ENCODE measurements at regions not wholly inside any gene's neighbourhood (a gene's known extent, or its start where the extent isn't known, plus 50 kb on each side); places are given as distances from the start of the nearest gene placed in this dataset.
"Not testable (repeated sequence)": the region's sequence is repeated elsewhere in the genome, so short reads cannot be mapped to it uniquely, and the experiment has no call there.

DNA sequence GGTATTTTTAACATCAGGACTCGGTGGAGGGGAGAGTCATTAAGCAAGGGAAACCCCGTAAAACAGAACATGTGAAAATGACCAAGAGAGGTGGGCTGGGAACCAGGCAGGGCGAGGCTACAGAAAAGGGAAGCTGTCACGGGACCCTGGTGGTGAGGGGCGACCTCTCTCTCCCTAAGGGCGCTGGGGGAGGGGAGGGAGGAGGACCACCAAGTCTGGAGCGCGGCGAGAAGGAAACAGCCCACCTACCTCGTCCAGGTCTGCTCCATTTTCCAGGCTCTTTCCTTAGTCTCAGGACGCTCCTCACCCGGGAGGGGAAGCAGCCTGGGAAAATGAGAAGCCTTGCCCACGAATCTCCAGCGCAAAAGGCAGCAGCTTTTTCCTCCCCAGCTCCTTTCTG, 181.9 kb upstream of the NBPF9 start:
- ATAC-seq = peak; percentile 43

DNA sequence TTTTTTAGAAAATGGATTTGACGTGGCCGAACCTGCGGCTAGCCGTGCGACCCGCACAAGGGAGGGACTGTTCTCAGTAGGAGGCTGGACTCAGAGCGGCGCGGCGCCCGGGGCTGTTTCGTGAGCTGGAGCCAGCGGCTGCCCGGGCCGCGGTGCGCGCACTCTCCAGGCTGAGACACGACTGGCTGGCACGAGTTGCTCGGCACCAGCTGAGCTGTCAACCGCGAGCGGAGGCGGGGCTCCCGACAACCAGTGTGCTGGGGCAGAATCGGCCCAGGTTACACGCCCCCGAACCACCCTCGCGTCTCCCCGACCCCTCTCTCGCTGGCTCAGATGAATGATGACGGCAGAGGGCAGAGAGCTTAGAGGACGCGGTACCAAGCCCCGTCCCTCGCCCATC, 182.3 kb upstream of the NBPF9 start:
- not testable (repeated sequence) for H3K4me1 Mint-ChIP-seq, H3K27me3 Mint-ChIP-seq, H3K27ac Mint-ChIP-seq, H3K9me3 Mint-ChIP-seq
- peak; percentile 4 to 38 for DNase-seq
- peak; percentile 92 for ATAC-seq
- H3K4me3 Mint-ChIP-seq = peak overlapping the region; percentile 76 to 79

More for the DNA sequence above, 181.9 kb upstream of the NBPF9 start:
- H3K27ac Mint-ChIP-seq, DNase-seq, H3K9me3 Mint-ChIP-seq, H3K4me1 Mint-ChIP-seq, H3K27me3 Mint-ChIP-seq, H3K4me3 Mint-ChIP-seq: not testable (repeated sequence)

DNA sequence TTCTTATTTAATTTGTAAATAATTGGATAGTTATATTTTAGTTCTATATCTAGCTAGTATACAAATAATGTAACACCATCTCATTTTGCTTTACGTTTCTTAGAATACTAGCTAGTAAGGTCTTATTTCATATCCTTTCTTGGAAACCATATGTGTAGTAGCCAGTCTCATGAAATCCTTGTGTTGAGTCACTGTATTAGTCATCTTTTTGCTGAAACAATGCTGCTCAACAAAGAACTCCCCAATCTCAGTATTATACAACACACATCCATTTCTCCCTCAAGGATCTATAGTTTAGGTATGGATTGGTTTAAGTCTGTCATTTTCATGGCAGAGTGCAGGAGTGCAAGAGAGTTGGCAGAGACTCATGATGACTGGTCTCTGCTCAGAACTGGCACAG, 185.2 kb upstream of the NBPF9 start:
- H3K4me1 Mint-ChIP-seq, H3K4me3 Mint-ChIP-seq: not testable (repeated sequence)
- peak; percentile 71 for ATAC-seq

DNA sequence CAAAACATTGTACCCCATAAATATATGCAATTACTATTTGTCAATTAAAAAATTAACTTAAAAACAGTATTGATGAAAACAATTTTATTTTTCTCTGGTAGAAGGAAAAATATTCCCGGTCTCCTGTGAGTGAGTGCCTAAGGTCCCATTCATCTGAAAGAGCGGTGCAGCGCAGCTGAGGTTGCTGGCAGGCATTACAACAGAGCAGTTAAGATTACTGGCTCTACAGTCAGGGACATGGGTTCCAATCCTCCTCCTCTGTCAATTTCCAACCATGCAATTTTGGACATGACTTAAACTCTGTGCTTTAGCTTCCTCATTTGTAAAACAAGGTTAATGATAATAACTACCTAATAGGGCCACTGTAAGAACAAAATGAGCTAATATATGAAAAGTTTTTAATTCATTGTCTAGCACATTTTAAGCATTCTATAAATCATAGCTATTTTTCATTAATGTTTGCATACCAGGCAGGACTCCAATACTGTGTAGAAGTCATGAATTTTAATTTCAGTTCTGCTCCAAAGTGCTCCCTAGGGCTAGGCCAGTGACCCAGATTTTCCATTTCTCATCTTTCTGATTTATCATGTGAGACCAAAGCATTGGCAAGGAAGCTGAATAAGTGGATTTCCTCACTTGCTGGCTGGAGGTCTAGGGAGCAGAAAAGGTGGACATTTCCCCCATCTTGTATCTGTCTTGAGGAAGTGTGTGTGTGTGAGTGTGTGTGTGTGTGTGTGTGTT, 174.2 kb upstream of the NBPF19 start:
- H3K4me3 Mint-ChIP-seq, H3K4me1 Mint-ChIP-seq, DNase-seq, ATAC-seq, H3K9me3 Mint-ChIP-seq, H3K27me3 Mint-ChIP-seq, H3K27ac Mint-ChIP-seq: not testable (repeated sequence)

More for the DNA sequence above, 185.2 kb upstream of the NBPF9 start:
- not testable (repeated sequence) for H3K27ac Mint-ChIP-seq, DNase-seq, H3K9me3 Mint-ChIP-seq, H3K27me3 Mint-ChIP-seq

DNA sequence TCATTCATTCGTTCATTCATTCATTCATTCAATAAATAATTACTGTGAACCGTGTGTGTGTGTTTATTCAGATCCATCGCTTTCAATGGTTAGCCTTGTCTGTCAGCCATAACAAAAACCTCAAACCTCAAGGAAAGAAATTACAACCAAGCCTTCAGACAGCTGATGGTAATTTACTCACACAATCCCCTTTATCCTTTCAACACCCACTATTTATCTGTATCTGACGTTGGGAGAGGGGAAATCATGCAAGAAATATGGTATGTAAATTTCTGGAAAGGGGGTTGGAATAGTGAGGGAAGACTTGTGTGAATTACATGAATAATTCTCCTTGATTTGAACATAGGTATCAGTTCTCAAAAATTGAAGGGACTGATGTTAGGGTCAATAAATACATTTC, 173.6 kb upstream of the NBPF19 start:
- DNase-seq, H3K4me3 Mint-ChIP-seq, ATAC-seq, H3K27ac Mint-ChIP-seq, H3K4me1 Mint-ChIP-seq, H3K27me3 Mint-ChIP-seq, H3K9me3 Mint-ChIP-seq: not testable (repeated sequence)

DNA sequence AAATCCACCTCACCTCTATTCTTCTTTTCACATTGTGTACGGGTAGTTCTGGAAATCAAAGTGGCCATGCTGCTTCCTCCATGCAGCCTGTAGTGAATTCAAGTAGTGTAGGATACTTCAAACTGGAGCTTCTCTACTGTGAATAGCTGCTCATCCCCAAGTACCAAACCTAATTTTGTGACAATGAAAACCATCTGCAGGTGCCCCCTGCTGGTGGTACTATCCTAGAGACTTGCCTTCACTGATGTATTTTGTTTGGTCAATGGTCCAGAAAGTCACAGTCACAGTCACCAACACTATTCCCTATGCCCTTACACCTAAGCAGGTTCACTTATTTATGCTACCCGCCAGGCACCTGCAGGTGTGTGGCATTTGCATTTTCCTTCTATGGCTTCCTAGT, 170.0 kb upstream of the NBPF19 start:
- H3K27ac Mint-ChIP-seq, H3K4me1 Mint-ChIP-seq, H3K27me3 Mint-ChIP-seq, H3K9me3 Mint-ChIP-seq, H3K4me3 Mint-ChIP-seq, DNase-seq: not testable (repeated sequence)
- ATAC-seq = peak; percentile 78

DNA sequence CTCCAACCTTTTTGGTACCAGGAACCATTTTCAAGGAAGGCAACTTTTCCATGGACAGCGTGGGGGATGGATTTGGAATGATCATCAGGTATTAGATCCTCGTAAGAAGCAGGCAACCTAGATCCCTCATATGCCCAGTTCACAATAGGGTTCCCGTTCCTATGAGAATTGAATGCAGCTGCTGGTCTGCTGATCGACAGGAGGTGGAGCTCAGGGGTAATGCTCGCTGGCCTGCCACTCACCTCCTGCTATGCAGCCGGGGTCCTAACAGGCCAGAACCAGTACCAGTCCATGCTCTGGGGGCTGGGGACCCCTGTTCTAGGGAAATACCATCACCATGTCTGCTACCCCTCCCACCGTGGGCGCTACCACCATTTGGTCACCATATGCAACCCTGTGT, 167.2 kb upstream of the NBPF19 start:
- H3K9me3 Mint-ChIP-seq, H3K27ac Mint-ChIP-seq, ATAC-seq, H3K4me3 Mint-ChIP-seq, H3K4me1 Mint-ChIP-seq, H3K27me3 Mint-ChIP-seq, DNase-seq: not testable (repeated sequence)

DNA sequence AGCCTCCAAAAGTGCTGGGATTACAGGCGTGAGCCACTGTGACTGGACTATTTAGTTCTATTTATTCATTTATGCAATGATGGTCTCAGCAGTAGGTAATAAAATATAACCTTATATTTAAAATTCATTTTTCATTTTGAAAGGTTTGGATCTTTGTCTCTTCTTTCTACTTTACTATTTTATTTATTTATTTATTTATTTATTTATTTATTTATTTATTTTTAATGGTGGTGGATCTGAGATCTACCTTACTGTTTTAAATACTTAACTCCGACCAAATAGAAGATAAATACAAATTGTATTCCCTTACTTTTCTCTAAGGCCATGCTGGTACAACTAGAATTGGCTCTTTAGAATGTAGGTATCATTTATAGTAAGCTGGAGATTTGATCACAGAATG, 159.9 kb upstream of the NBPF19 start:
- DNase-seq, H3K9me3 Mint-ChIP-seq, ATAC-seq, H3K4me1 Mint-ChIP-seq, H3K27ac Mint-ChIP-seq, H3K27me3 Mint-ChIP-seq, H3K4me3 Mint-ChIP-seq: not testable (repeated sequence)

DNA sequence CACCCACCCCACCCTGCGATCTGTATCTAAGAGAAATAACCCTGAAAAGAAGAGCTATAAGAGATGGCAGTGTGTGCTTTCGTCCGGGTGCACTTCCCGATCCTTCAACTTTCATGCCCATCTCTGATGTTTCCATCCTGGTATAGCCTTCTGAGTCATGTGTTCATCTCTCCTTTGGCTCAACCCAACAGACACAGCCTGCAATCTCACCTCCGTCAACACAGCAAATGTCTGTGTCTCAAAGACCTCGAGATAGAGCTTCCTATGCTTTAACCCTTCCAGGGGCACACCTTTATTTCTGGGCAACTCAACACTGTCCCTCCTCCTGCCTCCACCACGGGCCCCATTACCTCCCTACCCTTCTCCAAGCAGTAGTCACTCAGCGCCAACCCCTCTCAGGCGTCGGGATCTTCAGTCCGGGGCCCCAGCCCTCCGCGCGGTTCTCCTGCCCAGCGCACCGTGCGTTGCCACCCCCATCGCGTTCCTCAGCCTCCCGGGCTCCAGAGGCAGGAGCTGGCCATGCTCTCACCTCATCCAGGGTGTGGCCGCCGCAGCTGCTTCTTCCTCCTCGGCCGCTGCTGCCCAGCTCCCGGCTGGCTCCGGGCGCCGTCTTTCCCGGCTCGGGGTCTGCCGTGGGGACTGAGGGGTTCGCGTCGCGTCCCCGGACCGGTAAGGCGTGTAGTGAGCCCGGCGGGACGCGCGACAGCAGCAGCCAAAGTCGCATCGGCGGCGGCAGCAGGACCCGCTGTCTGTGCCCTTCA, 153.7 kb upstream of the NBPF19 start:
- not testable (repeated sequence) for DNase-seq, H3K27me3 Mint-ChIP-seq, H3K9me3 Mint-ChIP-seq, H3K27ac Mint-ChIP-seq, H3K4me1 Mint-ChIP-seq, H3K4me3 Mint-ChIP-seq
- ATAC-seq = peak; percentile 55

DNA sequence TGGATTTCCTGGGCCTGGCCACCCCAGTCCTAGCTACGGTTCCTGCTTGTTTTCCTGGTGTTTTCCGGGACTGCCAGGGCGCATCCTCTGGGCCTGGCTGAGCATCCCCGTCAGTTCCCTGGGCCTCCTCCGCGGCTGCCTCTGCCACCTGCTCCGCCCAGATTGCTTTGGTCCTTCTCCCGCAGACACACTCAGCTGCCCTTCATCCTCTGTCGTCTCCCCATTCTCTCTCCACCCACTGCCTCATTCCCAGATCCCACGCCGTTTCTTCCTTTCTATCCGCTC, 153.2 kb upstream of the NBPF19 start:
- not testable (repeated sequence) for H3K9me3 Mint-ChIP-seq, H3K4me3 Mint-ChIP-seq, H3K27ac Mint-ChIP-seq, H3K4me1 Mint-ChIP-seq, DNase-seq, ATAC-seq, H3K27me3 Mint-ChIP-seq

DNA sequence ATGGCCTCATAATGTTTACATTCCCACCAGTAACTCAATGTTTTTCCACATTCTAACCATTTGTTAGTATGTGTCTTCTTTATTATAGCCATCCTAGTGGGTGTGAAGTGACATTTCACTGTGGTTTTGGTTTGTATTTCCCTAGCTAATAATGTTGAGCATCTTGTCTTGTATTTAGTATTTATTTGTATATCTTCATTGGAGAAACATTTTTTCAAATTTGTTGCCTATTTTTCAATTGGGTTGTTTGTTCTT, 144.8 kb upstream of the NBPF19 start:
- not testable (repeated sequence) for H3K9me3 Mint-ChIP-seq, H3K4me3 Mint-ChIP-seq, H3K27ac Mint-ChIP-seq, ATAC-seq, H3K4me1 Mint-ChIP-seq, DNase-seq, H3K27me3 Mint-ChIP-seq

DNA sequence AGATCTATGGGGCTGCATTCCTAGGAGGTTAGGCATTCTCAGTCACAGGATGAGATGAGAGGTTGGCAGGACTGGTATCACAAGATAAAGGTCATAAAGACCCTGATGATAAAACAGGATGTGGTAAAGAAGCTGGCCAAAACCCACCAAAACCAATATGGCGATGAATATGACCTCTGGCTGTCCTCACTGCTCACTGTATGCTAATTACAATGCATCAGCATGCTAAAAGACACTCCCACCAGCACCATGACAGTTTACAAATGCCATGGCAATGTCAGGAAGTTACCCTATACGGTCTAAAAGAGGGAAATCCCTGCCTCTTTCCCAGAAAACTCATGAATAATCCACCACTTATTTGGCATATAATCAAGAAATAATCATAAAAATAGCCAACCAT, 138.8 kb upstream of the NBPF19 start:
- not testable (repeated sequence) for H3K4me1 Mint-ChIP-seq, DNase-seq, H3K9me3 Mint-ChIP-seq, H3K27ac Mint-ChIP-seq, H3K4me3 Mint-ChIP-seq, H3K27me3 Mint-ChIP-seq
- ATAC-seq = peak; percentile 66

DNA sequence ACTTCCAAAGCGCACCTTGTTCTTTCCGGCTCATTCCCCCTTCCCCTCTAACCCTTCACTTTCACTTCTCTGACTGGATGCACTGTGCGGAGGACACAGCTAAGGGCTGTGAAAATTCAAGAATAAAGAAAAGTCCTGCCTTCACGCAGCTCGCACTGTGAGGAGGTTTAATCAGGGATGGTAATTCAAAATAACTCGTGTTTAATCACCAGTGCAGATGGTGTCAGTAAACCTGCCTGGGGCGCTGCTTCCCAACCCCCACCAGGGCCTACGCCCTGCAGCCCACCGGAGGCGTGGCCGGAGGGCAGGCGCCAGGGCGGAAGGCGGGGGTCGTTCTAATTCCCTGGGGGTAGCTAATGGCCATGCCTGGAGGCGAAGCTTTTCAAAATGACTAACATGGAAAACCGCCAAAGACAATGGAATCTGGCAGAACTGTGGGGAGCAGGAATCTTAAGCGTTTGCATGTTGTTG, 136.6 kb upstream of the NBPF19 start:
- not testable (repeated sequence) for H3K4me3 Mint-ChIP-seq, ATAC-seq, DNase-seq, H3K9me3 Mint-ChIP-seq, H3K4me1 Mint-ChIP-seq, H3K27me3 Mint-ChIP-seq, H3K27ac Mint-ChIP-seq

DNA sequence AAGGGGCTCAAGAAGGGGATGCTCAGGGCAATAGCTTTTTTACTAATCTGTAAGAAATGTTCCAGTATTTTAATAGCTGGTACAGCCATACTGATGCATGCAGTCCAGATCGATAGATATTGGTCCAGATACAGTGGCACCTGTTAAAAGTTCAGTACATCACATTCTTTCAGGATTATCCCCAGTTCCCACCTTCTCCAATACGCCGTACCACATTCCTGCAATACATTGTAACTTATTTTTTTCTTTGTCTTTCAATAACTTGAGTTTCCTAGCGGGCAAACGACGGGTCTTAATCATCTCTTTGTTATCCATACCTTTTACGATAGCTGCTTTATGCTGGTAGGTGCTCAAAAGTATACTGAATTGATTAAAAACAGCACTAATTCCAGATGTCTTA, 136.1 kb upstream of the NBPF19 start:
- H3K27me3 Mint-ChIP-seq, DNase-seq, H3K4me1 Mint-ChIP-seq, ATAC-seq, H3K4me3 Mint-ChIP-seq, H3K9me3 Mint-ChIP-seq, H3K27ac Mint-ChIP-seq: not testable (repeated sequence)

DNA sequence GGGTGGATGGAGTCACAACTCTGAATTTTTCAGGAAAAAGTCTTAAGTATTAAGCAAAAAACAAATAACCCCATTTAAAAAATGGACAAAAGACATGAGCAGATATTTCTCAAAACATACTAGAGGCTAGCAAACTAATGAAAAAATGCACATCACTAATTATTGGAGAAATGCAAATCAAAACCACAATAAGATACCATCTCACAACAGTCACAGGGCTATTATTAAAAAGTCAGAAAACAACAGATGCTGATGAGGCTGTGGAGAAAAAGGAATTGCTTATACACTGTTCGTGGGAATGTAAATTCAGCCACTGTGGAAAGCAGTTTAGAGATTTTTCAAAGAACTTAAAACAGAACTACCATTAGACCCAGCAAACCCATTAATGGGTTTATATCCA, 125.4 kb upstream of the NBPF19 start:
- not testable (repeated sequence) for H3K4me3 Mint-ChIP-seq, H3K27me3 Mint-ChIP-seq, H3K27ac Mint-ChIP-seq, H3K4me1 Mint-ChIP-seq, ATAC-seq, H3K9me3 Mint-ChIP-seq, DNase-seq

DNA sequence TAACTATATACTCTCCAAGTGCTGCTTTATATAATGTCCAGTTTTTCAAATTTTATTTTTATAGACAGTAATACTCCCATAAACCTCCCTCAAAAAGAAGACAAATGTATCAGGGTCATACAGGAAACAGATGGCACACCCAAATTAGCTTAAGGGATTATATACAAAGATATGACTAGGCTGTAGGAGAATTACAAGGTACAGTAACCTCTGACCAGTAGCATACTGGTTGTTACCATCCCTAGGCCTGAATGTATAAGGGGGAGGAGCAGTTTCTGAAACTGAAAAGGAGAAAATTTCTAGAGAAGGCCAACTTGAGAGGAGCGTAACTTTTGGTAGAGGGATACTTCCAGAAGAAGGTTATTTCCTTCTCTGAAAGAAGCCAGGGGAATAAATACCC, 122.6 kb upstream of the NBPF19 start:
- H3K27ac Mint-ChIP-seq, DNase-seq, ATAC-seq, H3K4me1 Mint-ChIP-seq, H3K9me3 Mint-ChIP-seq, H3K27me3 Mint-ChIP-seq, H3K4me3 Mint-ChIP-seq: not testable (repeated sequence)

DNA sequence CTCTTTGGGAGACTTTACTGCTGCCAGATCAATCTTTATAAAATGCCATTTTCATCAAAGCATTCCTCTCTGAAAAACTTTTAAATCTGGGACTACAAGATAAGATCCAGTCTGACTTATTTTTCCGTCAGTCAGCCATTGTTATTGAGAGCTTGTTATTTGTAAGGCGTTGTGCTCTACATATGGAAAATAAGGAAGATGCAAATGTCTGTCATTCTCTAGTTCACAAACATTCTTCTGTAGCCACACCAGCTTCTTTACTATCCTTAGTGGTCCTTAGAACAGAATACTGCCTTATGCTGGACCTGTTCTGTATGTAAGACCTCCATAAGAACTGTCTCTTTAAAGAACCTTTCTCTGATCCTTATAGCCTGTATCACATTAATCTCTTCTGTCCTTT, 120.3 kb upstream of the NBPF19 start:
- not testable (repeated sequence) for H3K27ac Mint-ChIP-seq, DNase-seq, H3K27me3 Mint-ChIP-seq, H3K9me3 Mint-ChIP-seq, H3K4me3 Mint-ChIP-seq, ATAC-seq, H3K4me1 Mint-ChIP-seq
